Natural killer cell treated with Interleukin-12 subunit alpha and Interleukin-12 subunit beta and Interleukin-15 and Interleukin-18, amount 100 ng/mL, for 72 hours (primary cell): ENCODE measurements at regions not wholly inside any gene's neighbourhood (a gene's known extent, or its start where the extent isn't known, plus 50 kb on each side); places are given as distances from the start of the nearest gene placed in this dataset.
"Not testable (repeated sequence)": the region's sequence is repeated elsewhere in the genome, so short reads cannot be mapped to it uniquely, and the experiment has no call there.

Experiments used
- ATAC-seq, 2 donors: fragments of 150-1000 bp; cut with Tn5 transposase in 1 of 2; sonication (Bioruptor Pico), chemical (Tn5 transposase) in 1 of 2; 2 replicates each; pipeline ENCODE4 v1.10.0; 2021
- DNase-seq: peaks from one replicate; pipeline ENCODE4 v3.0.0; 2022; ENCODE audit warnings: low spot score
- H3K27ac Mint-ChIP-seq, 2 donors: 1 replicate in 1 of 2; 2 replicates in 1 of 2; pipeline ENCODE4 v1.8.0; 2022; ENCODE audit warnings: mixed read lengths in 2 of 2, mild to moderate bottlenecking in 1 of 2, moderate library complexity in 1 of 2
- H3K27me3 Mint-ChIP-seq, 2 donors: 1 replicate in 1 of 2; 2 replicates in 1 of 2; pipeline ENCODE4 v1.8.0; 2022; ENCODE audit warnings: mixed read lengths in 2 of 2
- H3K36me3 Mint-ChIP-seq: one replicate; pipeline ENCODE4 v1.8.0; 2022; ENCODE audit warnings: mixed read lengths
- H3K4me1 Mint-ChIP-seq, 2 donors: 1 replicate in 1 of 2; 2 replicates in 1 of 2; pipeline ENCODE4 v1.8.0; 2022; ENCODE audit warnings: low read depth in 2 of 2, mixed read lengths in 2 of 2, mild to moderate bottlenecking in 1 of 2
- H3K4me3 Mint-ChIP-seq: one replicate; pipeline ENCODE4 v1.8.0; 2022; ENCODE audit warnings: mixed read lengths
- H3K9me3 Mint-ChIP-seq: 2 replicates; pipeline ENCODE4 v1.8.0; 2022; ENCODE audit warnings: mixed read lengths

GRCh38 chr22:11613898-11614755, 3913.9 kb upstream of the OR11H1 start:
- Mint-ChIP-seq H3K9me3 (peaks cover 40% of the 10 kb centered on the region), H3K4me3 (no peak overlapping the region), H3K36me3 (peaks cover 59% of the 10 kb centered on the region), H3K4me1 (no peaks in the 10 kb centered on the region), H3K27me3 (no peaks in the 10 kb centered on the region), H3K27ac (no peak overlapping the region)
- ATAC-seq = no peak
- no peak for DNase-seq

GRCh38 chr22:11614798-11615433, 3913.1 kb upstream of the OR11H1 start:
- peaks cover 45% of the 10 kb centered on the region for H3K9me3 Mint-ChIP-seq
- not testable (repeated sequence) for H3K27me3 Mint-ChIP-seq, DNase-seq, H3K4me3 Mint-ChIP-seq, H3K4me1 Mint-ChIP-seq, ATAC-seq, H3K27ac Mint-ChIP-seq
- H3K36me3 Mint-ChIP-seq = peaks cover 64% of the 10 kb centered on the region

- Mint-ChIP-seq H3K36me3 (peaks cover 59% of the 10 kb centered on the region), H3K4me1 (no peaks in the 10 kb centered on the region), H3K4me3 (no peak overlapping the region), H3K27ac (no peak overlapping the region), H3K27me3 (no peaks in the 10 kb centered on the region), H3K9me3 (peaks cover 44% of the 10 kb centered on the region)
- ATAC-seq = no peak
- DNase-seq = no peak
Observed at GRCh38 chr22:11616811-11617210, 3911.2 kb upstream of the OR11H1 start.

- H3K4me3 Mint-ChIP-seq, H3K27me3 Mint-ChIP-seq, H3K27ac Mint-ChIP-seq, H3K4me1 Mint-ChIP-seq, DNase-seq, ATAC-seq: not testable (repeated sequence)
- H3K36me3 Mint-ChIP-seq = peaks cover 50% of the 10 kb centered on the region
- H3K9me3 Mint-ChIP-seq = peaks cover 35% of the 10 kb centered on the region
Observed at GRCh38 chr22:11618322-11618662, 3909.7 kb upstream of the OR11H1 start.

GRCh38 chr22:11618688-11619087, 3909.3 kb upstream of the OR11H1 start:
- peaks cover 50% of the 10 kb centered on the region for H3K36me3 Mint-ChIP-seq
- H3K27me3 Mint-ChIP-seq, H3K4me3 Mint-ChIP-seq, ATAC-seq, DNase-seq, H3K4me1 Mint-ChIP-seq, H3K27ac Mint-ChIP-seq: not testable (repeated sequence)
- H3K9me3 Mint-ChIP-seq = peaks cover 35% of the 10 kb centered on the region

GRCh38 chr22:11620921-11621762, 3906.8 kb upstream of the OR11H1 start:
- Mint-ChIP-seq H3K9me3 (peaks cover 35% of the 10 kb centered on the region), H3K36me3 (peaks cover 40% of the 10 kb centered on the region)
- not testable (repeated sequence) for DNase-seq, ATAC-seq, H3K4me1 Mint-ChIP-seq, H3K4me3 Mint-ChIP-seq, H3K27me3 Mint-ChIP-seq, H3K27ac Mint-ChIP-seq

GRCh38 chr22:11622774-11623173, 3905.2 kb upstream of the OR11H1 start:
- not testable (repeated sequence) for H3K4me3 Mint-ChIP-seq, H3K27me3 Mint-ChIP-seq, H3K27ac Mint-ChIP-seq, H3K4me1 Mint-ChIP-seq, ATAC-seq, DNase-seq
- peaks cover 28% of the 10 kb centered on the region for H3K9me3 Mint-ChIP-seq
- peaks cover 28% of the 10 kb centered on the region for H3K36me3 Mint-ChIP-seq

- H3K36me3 Mint-ChIP-seq = peaks cover 14% of the 10 kb centered on the region
- not testable (repeated sequence) for ATAC-seq, DNase-seq, H3K4me3 Mint-ChIP-seq, H3K27ac Mint-ChIP-seq, H3K27me3 Mint-ChIP-seq, H3K4me1 Mint-ChIP-seq
- peaks cover 16% of the 10 kb centered on the region for H3K9me3 Mint-ChIP-seq
Observed at GRCh38 chr22:11625711-11626421, 3902.1 kb upstream of the OR11H1 start.

GRCh38 chr22:11626422-11626773, 3901.6 kb upstream of the OR11H1 start:
- Mint-ChIP-seq H3K4me1 (no peaks in the 10 kb centered on the region), H3K4me3 (no peak overlapping the region), H3K27me3 (no peaks in the 10 kb centered on the region), H3K36me3 (peaks cover 13% of the 10 kb centered on the region), H3K27ac (no peak overlapping the region), H3K9me3 (peaks cover 16% of the 10 kb centered on the region)
- ATAC-seq = no peak
- DNase-seq = no peak

GRCh38 chr22:11627036-11627435, 3901.0 kb upstream of the OR11H1 start:
- Mint-ChIP-seq H3K36me3 (peaks cover 13% of the 10 kb centered on the region), H3K9me3 (peaks cover 16% of the 10 kb centered on the region)
- not testable (repeated sequence) for ATAC-seq, DNase-seq, H3K27ac Mint-ChIP-seq, H3K27me3 Mint-ChIP-seq, H3K4me3 Mint-ChIP-seq, H3K4me1 Mint-ChIP-seq

- Mint-ChIP-seq H3K4me3 (no peak overlapping the region), H3K36me3 (peaks cover 13% of the 10 kb centered on the region), H3K9me3 (peaks cover 16% of the 10 kb centered on the region), H3K27me3 (no peaks in the 10 kb centered on the region), H3K27ac (no peak overlapping the region), H3K4me1 (no peaks in the 10 kb centered on the region)
- ATAC-seq = peak in 1 of 2 donors; percentile 41
- DNase-seq = no peak
Observed at GRCh38 chr22:11627436-11627797, 3900.6 kb upstream of the OR11H1 start.

- H3K27ac Mint-ChIP-seq = no peak overlapping the region
- peaks cover 13% of the 10 kb centered on the region for H3K36me3 Mint-ChIP-seq
- no peaks in the 10 kb centered on the region for H3K27me3 Mint-ChIP-seq
- no peaks in the 10 kb centered on the region for H3K4me1 Mint-ChIP-seq
- H3K4me3 Mint-ChIP-seq = no peak overlapping the region
- H3K9me3 Mint-ChIP-seq = peaks cover 16% of the 10 kb centered on the region
- ATAC-seq (peak; percentile 28 to 36), DNase-seq (no peak)
Observed at GRCh38 chr22:11627798-11628650, 3900.0 kb upstream of the OR11H1 start.
